ENCODE measurements at regions not wholly inside any gene's neighbourhood (a gene's known extent, or its start where the extent isn't known, plus 50 kb on each side); places are given as distances from the start of the nearest gene placed in this dataset.
"Not testable (repeated sequence)": the region's sequence is repeated elsewhere in the genome, so short reads cannot be mapped to it uniquely, and the experiment has no call there.

GRCh38 chr15:75119312-75119711 is 82.4 kb upstream of the C15orf39 start:
- H3K36me3 ChIP-seq (ENCODE audit: control insufficient read depth in 2 of 2, extremely low read depth in 1 of 2, insufficient read depth in 2 of 2, low read length in 2 of 2); H4K20me1 ChIP-seq (replicated peaks; ENCODE audit: control insufficient read depth, extremely low read depth, insufficient read depth, low read length); H3K4me3 ChIP-seq (replicated peaks in 1 of 3; ENCODE audit: insufficient read depth in 1 of 3, low read depth in 1 of 3, low read length in 3 of 3); FAIRE-seq; intact Hi-C loops (cut with micrococcal nuclease); H3K9me1 ChIP-seq (replicated peaks; ENCODE audit: control insufficient read depth, extremely low read depth, insufficient read depth, low read length); dilution Hi-C loops (cut with MboI; ENCODE audit: extremely low pct_ligation_motif_present, low sequenced_read_pairs); H3K27ac ChIP-seq (ENCODE audit: insufficient read depth, low read depth, low read length); H3K4me2 ChIP-seq (ENCODE audit: insufficient read depth, low read length); POLR2A ChIA-PET; H3K9ac ChIP-seq (replicated peaks; ENCODE audit: extremely low read depth, insufficient read depth, low read length); H3K9me3 ChIP-seq (replicated peaks; ENCODE audit: control insufficient read depth, insufficient read depth, low read length); CTCF ChIA-PET; DNase-seq (ENCODE audit: low read depth, low spot score); BruUV-seq (replicated peaks); H2AFZ ChIP-seq (ENCODE audit: low read depth, low read length); H3K4me1 ChIP-seq (ENCODE audit: control insufficient read depth, extremely low read depth, insufficient read depth, low read length); H3K79me2 ChIP-seq (ENCODE audit: control insufficient read depth, insufficient read depth, low read length); H3K27me3 ChIP-seq (ENCODE audit: control insufficient read depth in 2 of 2, insufficient read depth in 2 of 2, low read length in 2 of 2): not testable (repeated sequence)

DNA sequence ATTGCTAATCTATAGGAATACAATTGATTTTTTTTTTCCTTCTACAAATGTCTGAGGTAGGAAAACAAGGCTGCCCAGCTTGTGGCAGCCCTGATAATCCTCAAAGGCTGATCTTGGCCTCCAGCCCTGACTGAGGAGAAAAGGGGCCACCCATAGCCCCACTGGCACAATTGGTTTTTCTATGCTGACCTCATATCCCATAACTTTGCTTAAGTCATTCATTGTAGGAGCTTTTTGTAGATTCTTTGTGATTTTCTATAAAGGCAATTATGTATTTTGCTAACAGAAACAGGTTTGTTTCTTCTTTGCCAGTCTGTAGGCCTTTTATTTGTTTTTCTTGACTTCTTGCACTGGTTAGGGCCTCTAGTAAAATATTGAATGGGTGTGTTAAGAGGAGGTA is 80.2 kb upstream of the C15orf39 start:
- no peaks in the 10 kb centered on the region for H3K36me3 ChIP-seq (ENCODE audit: control insufficient read depth in 2 of 2, extremely low read depth in 1 of 2, insufficient read depth in 2 of 2, low read length in 2 of 2)
- no peaks in the 10 kb centered on the region for H3K9me3 ChIP-seq (replicated peaks; ENCODE audit: control insufficient read depth, insufficient read depth, low read length)
- H2AFZ ChIP-seq (ENCODE audit: low read depth, low read length), result no peak overlapping the region
- ChIA-PET CTCF (no interaction called here), POLR2A (no interaction called here)
- H3K4me2 ChIP-seq (ENCODE audit: insufficient read depth, low read length), result no peak overlapping the region
- H3K27me3 ChIP-seq (ENCODE audit: control insufficient read depth in 2 of 2, insufficient read depth in 2 of 2, low read length in 2 of 2), result no peaks in the 10 kb centered on the region
- DNase-seq (ENCODE audit: low read depth, low spot score), result no peak
- dilution Hi-C loops (cut with MboI; ENCODE audit: extremely low pct_ligation_motif_present, low sequenced_read_pairs), result no loop called here
- no TSS peak for BruUV-seq (replicated peaks)
- H4K20me1 ChIP-seq (replicated peaks; ENCODE audit: control insufficient read depth, extremely low read depth, insufficient read depth, low read length), result no peaks in the 10 kb centered on the region
- no peaks in the 10 kb centered on the region for H3K79me2 ChIP-seq (ENCODE audit: control insufficient read depth, insufficient read depth, low read length)
- no peak overlapping the region for H3K27ac ChIP-seq (ENCODE audit: insufficient read depth, low read depth, low read length)
- TF ChIP-seq POLR2A (IDR thresholded peaks at IDR 0.05; ENCODE audit: low read depth, low read length), result no peak
- TF ChIP-seq, protein P1, sequence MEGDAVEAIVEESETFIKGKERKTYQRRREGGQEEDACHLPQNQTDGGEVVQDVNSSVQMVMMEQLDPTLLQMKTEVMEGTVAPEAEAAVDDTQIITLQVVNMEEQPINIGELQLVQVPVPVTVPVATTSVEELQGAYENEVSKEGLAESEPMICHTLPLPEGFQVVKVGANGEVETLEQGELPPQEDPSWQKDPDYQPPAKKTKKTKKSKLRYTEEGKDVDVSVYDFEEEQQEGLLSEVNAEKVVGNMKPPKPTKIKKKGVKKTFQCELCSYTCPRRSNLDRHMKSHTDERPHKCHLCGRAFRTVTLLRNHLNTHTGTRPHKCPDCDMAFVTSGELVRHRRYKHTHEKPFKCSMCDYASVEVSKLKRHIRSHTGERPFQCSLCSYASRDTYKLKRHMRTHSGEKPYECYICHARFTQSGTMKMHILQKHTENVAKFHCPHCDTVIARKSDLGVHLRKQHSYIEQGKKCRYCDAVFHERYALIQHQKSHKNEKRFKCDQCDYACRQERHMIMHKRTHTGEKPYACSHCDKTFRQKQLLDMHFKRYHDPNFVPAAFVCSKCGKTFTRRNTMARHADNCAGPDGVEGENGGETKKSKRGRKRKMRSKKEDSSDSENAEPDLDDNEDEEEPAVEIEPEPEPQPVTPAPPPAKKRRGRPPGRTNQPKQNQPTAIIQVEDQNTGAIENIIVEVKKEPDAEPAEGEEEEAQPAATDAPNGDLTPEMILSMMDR (IDR thresholded peaks at IDR 0.05; ENCODE audit: extremely low read depth in 1 of 2, insufficient read depth in 1 of 2, low read depth in 1 of 2, low read length in 2 of 2), result no peak
- no peak for TF ChIP-seq EZH2 (IDR thresholded peaks at IDR 0.05; ENCODE audit: borderline replicate concordance, low read depth, low read length, severe bottlenecking)
- no peak for TF ChIP-seq JUN (IDR thresholded peaks at IDR 0.05; ENCODE audit: borderline replicate concordance, insufficient read depth, insufficient read length, low read depth)
- no peak for TF ChIP-seq GATA2 (IDR thresholded peaks at IDR 0.05; ENCODE audit: insufficient read depth, insufficient read length, low read depth, low read length)
- TF ChIP-seq, protein P2, sequence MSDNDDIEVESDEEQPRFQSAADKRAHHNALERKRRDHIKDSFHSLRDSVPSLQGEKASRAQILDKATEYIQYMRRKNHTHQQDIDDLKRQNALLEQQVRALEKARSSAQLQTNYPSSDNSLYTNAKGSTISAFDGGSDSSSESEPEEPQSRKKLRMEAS (IDR thresholded peaks at IDR 0.05; ENCODE audit: insufficient read depth, insufficient read length), result no peak
- no peak for TF ChIP-seq MYC (IDR thresholded peaks at IDR 0.05; ENCODE audit: low read depth, low read length)
- TF ChIP-seq POLR2AphosphoS5 (IDR thresholded peaks at IDR 0.05; ENCODE audit: insufficient read depth, low read depth, low read length), result no peak
- TF ChIP-seq FOS (IDR thresholded peaks at IDR 0.05; ENCODE audit: borderline replicate concordance, insufficient read depth, low read length), result no peak
- no peak overlapping the region for H3K4me3 ChIP-seq (replicated peaks in 1 of 3; ENCODE audit: insufficient read depth in 1 of 3, low read depth in 1 of 3, low read length in 3 of 3)
- no peaks in the 10 kb centered on the region for H3K9me1 ChIP-seq (replicated peaks; ENCODE audit: control insufficient read depth, extremely low read depth, insufficient read depth, low read length)
- H3K4me1 ChIP-seq (ENCODE audit: control insufficient read depth, extremely low read depth, insufficient read depth, low read length), result no peaks in the 10 kb centered on the region
- no peak overlapping the region for H3K9ac ChIP-seq (replicated peaks; ENCODE audit: extremely low read depth, insufficient read depth, low read length)
- intact Hi-C loops (cut with micrococcal nuclease), result no loop called here
- FAIRE-seq, result no peak

All from endothelial cell of umbilical vein (primary cell).